Progenitor cell of endocrine pancreas (in vitro differentiated cells): ENCODE measurements at regions not wholly inside any gene's neighbourhood (a gene's known extent, or its start where the extent isn't known, plus 50 kb on each side); places are given as distances from the start of the nearest gene placed in this dataset.

Experiments used
- DNase-seq: peaks from one replicate; pipeline ENCODE4 v3.0.0; 2021; ENCODE audit warnings: low spot score; ENCODE audit not compliant: unreplicated experiment
- H3K27ac Mint-ChIP-seq: 2 replicates; pipeline ENCODE4 v1.8.0; 2021; ENCODE audit warnings: mild to moderate bottlenecking, moderate library complexity, mixed read lengths
- H3K27me3 Mint-ChIP-seq: 2 replicates; pipeline ENCODE4 v1.8.0; 2021; ENCODE audit warnings: mixed read lengths
- H3K36me3 Mint-ChIP-seq: 2 replicates; pipeline ENCODE4 v1.8.0; 2022; ENCODE audit warnings: mixed read lengths; ENCODE audit not compliant: insufficient read depth
- H3K4me1 Mint-ChIP-seq: 2 replicates; pipeline ENCODE4 v1.8.0; 2021; ENCODE audit warnings: low read depth, mixed read lengths
- H3K4me3 Mint-ChIP-seq: 2 replicates; pipeline ENCODE4 v1.8.0; 2021; ENCODE audit warnings: low read depth, mild to moderate bottlenecking, moderate library complexity, mixed read lengths
- H3K9me3 Mint-ChIP-seq: 2 replicates; pipeline ENCODE4 v1.8.0; 2021; ENCODE audit warnings: low read depth, mixed read lengths
- TF ChIP-seq, protein P1 (sequence below): fragments of 200-600 bp; sonication (generic); IDR thresholded peaks from one replicate; pipeline ENCODE4 v1.5.0; 2021; ENCODE audit warnings: antibody characterized with exemption, mild to moderate bottlenecking; ENCODE audit not compliant: unreplicated experiment

DNA sequence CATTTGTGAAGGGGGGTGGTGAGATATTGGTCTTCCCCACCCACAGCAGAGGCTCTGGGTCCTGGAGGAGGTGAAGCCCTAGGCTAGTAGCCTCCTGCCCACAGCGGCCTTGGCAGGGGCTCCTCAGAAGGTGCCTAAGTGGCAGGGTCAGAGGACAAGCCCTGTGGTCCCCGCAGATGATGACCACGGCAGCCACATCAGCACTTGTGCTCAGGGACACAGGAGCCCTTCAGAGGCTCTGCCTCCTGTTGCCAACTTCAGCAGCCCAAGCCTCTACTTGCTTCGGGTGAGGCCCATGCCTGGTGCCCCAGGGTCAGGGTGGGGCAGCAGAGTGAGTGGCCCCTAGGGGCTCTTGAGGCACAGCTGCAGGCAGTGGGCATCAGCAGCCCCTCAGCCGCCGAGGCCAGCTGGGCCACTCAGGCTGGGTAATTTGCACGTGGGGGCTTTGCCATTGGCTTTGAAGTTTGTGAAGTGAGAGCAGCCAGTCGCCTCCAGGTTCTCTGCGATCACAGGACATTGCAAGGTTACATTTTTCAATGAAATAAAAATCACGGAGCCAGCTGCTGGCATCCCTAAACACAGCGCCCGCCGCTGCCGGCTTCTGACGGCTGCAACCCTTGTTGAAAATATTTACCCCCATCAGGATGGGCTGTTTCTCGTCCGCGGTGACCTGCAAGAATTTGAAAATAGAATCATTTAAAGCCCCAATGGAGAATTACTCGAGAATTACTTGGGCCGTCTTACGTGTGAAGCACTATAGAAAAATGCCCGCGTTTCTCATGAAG is 108.5 kb downstream of the HMX1 start:
- no peaks in the 10 kb centered on the region for H3K9me3 Mint-ChIP-seq
- H3K36me3 Mint-ChIP-seq = no peaks in the 10 kb centered on the region
- no peak for DNase-seq
- no peak overlapping the region for H3K27ac Mint-ChIP-seq
- peaks cover 13% of the 10 kb centered on the region for H3K27me3 Mint-ChIP-seq
- H3K4me3 Mint-ChIP-seq = no peak overlapping the region
- TF ChIP-seq, protein P1, sequence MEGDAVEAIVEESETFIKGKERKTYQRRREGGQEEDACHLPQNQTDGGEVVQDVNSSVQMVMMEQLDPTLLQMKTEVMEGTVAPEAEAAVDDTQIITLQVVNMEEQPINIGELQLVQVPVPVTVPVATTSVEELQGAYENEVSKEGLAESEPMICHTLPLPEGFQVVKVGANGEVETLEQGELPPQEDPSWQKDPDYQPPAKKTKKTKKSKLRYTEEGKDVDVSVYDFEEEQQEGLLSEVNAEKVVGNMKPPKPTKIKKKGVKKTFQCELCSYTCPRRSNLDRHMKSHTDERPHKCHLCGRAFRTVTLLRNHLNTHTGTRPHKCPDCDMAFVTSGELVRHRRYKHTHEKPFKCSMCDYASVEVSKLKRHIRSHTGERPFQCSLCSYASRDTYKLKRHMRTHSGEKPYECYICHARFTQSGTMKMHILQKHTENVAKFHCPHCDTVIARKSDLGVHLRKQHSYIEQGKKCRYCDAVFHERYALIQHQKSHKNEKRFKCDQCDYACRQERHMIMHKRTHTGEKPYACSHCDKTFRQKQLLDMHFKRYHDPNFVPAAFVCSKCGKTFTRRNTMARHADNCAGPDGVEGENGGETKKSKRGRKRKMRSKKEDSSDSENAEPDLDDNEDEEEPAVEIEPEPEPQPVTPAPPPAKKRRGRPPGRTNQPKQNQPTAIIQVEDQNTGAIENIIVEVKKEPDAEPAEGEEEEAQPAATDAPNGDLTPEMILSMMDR = no peak
- H3K4me1 Mint-ChIP-seq = no peaks in the 10 kb centered on the region

DNA sequence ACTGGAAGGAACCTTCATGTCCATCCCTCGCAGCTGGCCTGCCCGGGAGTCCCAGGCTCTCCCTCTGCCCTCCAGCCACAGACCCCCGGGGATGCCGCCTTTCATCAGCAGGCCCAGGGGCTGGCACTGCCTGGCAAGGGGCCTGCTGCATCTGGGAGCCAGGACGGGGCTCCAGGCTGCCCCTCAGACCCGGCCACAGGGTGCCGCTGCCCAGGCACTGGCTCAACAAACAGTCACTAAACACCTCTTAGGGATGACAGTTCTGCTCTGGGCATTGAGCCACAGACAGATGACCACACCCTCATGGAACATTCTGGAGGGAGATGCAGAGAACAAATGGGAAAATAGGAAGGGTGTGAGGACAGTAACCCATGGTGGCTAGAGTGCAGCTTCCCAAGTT is 109.3 kb downstream of the HMX1 start:
- H3K4me3 Mint-ChIP-seq = no peak overlapping the region
- H3K4me1 Mint-ChIP-seq = no peaks in the 10 kb centered on the region
- TF ChIP-seq, protein P1 = no peak
- no peaks in the 10 kb centered on the region for H3K9me3 Mint-ChIP-seq
- peaks cover 9% of the 10 kb centered on the region for H3K27me3 Mint-ChIP-seq
- no peak for DNase-seq
- no peak overlapping the region for H3K27ac Mint-ChIP-seq
- no peaks in the 10 kb centered on the region for H3K36me3 Mint-ChIP-seq

DNA sequence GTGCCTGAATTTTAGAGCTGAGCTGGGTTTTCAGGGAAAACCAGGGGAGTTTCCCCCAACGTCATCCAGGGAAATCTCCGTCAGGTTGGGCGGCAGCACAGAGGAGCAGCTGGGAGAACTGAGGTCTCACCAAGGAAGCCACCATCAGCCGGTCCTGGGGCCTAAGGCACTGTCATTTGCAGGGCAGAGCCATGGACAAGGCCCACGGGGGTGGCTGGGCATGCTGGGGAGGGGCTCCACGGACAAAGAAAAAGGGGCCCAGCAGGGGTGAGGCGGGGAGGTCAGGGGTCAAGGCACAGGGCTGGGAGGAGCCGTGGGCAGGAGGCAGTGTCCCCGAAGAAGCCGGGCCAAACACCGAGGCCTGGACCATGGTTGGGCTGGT is 109.8 kb downstream of the HMX1 start:
- TF ChIP-seq, protein P1 = no peak
- no peak for DNase-seq
- Mint-ChIP-seq H3K36me3 (no peaks in the 10 kb centered on the region), H3K4me3 (no peak overlapping the region), H3K27ac (no peak overlapping the region), H3K9me3 (no peaks in the 10 kb centered on the region), H3K27me3 (peaks cover 9% of the 10 kb centered on the region), H3K4me1 (no peaks in the 10 kb centered on the region)

DNA sequence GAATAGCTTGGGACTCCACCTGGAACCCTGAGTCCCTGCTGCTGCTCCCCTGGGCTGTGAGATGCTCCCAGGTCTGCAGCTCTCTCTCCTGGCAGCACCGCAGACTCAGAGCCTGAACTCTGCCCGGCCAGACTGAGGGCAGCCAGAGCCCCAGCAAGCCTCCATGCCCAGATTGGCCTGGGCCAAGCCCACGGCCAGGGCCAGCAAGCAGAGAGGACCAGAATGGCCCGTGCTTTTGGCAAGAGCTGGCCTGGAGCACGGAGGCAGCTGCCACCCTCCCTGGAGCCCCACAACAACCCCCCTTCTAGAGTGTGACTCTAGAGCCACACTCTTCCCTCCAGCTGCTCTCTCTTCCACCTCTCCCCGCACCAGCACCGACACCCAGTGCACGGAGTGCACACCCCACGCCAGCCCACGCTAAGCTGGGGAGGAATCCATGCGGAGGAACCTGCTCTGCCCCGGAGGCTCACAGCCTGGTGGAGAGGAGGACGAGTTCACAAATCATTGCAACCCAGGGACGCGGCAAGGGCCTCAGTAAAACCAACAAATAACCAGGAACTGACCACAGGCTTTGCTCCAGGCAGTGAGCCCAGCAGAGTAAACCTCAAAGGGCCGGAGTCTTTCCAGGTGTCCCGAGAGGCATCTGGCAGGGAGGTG is 110.3 kb downstream of the HMX1 start:
- TF ChIP-seq, protein P1 = no peak
- no peaks in the 10 kb centered on the region for H3K36me3 Mint-ChIP-seq
- no peak for DNase-seq
- H3K4me1 Mint-ChIP-seq = no peaks in the 10 kb centered on the region
- H3K4me3 Mint-ChIP-seq = no peak overlapping the region
- no peak overlapping the region for H3K27ac Mint-ChIP-seq
- no peaks in the 10 kb centered on the region for H3K9me3 Mint-ChIP-seq
- H3K27me3 Mint-ChIP-seq = peaks cover 9% of the 10 kb centered on the region

DNA sequence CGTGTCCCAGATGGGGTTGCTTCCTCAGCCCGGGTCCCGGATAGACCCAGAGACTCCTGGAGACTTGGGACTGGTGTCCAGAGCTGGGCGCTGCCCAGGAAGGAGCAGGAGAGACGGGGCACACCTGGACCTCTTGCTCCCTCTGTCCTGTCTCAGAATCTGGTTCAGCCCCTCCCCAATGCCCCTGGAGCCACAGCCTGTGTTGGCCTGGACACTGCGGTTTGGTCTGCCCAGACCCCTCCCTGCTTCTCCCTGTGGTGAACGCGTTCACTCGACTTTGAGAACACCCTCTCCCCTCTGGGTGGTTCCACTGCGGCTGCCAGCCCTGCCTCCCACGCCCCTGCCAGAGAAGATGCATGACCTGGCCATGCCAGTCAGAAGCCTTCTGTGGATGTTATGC is 111.1 kb downstream of the HMX1 start:
- no peak for DNase-seq
- peaks cover 9% of the 10 kb centered on the region for H3K27me3 Mint-ChIP-seq
- TF ChIP-seq, protein P1 = no peak
- H3K27ac Mint-ChIP-seq = no peak overlapping the region
- H3K36me3 Mint-ChIP-seq = no peaks in the 10 kb centered on the region
- H3K4me1 Mint-ChIP-seq = no peaks in the 10 kb centered on the region
- H3K4me3 Mint-ChIP-seq = no peak overlapping the region
- H3K9me3 Mint-ChIP-seq = no peaks in the 10 kb centered on the region
